IPS-NIHi7 (cell line): ENCODE measurements at regions not wholly inside any gene's neighbourhood (a gene's known extent, or its start where the extent isn't known, plus 50 kb on each side); places are given as distances from the start of the nearest gene placed in this dataset.
A peak's percentile ranks its signal among the peaks of the same experiment; 100 is the strongest.

Source experiments
- DNase-seq: peaks from one replicate; pipeline ENCODE4 v3.0.0; 2012; ENCODE audit warnings: mixed read lengths; ENCODE audit errors: extremely low spot score

DNA sequence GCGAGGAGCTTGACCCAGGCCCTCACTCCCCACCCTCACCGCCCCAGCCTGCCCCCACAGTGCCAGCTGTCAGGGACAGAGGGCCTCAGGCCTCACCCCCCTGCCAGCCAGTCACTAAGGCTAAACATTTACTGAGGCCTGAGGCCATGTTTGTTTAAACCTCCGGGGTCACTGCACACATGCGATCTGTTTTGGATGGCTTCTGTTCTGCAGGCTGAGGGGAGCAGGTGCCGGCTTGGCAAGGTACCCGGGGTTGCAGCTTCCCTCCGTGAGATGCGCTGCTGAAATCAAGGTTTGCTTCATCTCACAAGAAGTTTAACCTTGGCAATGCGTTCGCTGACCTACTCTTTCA lies 103.3 kb upstream of the BOD1 start:
- no peak for DNase-seq

DNA sequence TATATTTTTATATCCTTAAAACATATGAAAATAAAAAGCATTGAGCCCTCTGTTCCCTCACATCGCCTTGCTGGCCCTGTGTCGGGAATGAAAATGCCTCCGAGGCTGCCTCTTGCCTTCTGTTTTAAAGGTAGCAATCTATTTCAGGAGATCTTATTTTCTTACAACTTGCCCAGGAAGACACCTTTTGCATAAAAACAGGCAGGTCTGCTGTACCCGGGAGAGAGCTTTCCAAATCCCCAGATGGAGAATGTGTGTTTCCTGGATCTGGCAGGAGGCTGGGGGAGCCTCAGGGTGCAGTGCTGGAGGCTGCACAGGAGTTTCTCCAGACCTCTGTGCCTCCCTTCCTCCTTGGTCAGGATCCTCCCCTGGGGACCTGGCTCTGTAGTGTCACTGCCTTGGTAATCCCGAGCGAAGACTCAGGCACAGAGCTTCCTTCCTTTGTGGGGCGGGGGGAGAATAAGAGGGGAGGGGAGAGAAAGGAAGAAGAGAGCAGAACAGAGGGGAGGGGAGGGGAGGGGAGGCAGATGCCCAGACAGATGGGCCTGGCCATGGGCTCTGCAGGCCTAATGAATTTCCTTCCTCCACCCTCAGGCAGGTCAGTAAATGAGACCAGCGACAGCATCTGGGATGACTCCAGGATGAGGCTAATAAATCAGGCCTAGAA lies 104.0 kb upstream of the BOD1 start:
- DNase-seq, result no peak

- no peak for DNase-seq
These were observed 104.6 kb upstream of the BOD1 start for GRCh38 chr5:173720953-173721600.

DNA sequence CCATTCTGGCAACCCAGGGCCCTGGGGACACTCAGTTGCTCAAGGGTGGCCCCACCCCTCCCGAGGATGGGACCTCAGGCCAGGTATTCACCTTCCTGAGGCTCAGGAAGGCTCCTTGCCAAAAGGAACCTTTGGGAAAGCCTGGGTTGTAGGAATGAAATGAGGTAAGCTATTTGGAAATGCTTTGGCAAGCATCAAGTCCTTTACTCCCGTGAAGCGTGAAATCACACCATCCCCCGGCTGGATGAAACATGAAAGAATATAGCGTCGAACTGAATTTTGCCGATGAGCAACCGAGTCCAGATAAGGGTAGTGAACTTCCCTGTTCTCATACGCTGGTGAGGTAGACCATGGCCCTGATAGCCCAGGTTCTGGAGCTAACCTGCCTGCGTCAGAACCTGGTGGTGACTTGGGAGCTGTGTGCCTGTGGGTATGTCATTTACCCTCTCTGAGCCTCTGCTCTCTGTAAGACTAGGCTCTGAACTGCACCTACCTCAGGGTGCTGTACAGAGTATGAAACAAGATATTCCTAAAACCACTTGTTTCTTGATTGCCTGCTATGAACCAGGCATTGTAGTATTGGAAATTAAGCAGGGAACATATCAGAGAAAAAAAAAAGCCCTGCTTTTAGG lies 105.3 kb upstream of the BOD1 start:
- DNase-seq, result no peak

DNA sequence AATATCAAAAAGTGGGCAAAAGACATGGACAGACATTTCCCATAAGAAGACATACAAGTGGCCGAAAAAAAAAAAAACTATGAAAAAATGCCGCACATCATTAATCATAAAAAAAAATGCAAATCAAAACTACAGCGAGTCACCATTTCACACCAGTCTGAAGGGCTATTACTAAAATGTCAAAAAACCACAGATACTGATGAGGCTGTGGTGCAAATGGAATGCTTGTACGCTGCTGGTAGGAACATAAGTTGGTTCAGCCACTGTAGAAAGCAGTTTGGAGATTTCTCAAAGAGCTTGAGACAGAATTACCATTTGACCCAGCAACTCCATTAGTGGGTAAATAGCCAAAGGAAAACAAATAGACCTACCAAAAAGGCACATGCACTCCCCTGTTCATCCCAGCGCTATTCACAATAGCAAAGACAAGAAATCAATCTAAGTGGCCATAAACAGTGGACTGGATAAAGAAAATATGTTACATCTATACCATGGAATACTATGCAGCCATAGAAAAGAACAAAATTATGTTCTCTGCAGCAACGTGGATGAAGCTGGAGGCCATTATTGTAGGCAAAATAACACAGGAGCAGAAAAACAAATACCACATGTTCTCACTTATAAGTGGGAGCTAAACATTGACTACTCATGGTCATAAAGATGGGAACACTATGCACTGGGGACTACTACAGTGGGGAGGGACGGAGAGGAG lies 110.6 kb upstream of the BOD1 start:
- DNase-seq, result no peak

DNA sequence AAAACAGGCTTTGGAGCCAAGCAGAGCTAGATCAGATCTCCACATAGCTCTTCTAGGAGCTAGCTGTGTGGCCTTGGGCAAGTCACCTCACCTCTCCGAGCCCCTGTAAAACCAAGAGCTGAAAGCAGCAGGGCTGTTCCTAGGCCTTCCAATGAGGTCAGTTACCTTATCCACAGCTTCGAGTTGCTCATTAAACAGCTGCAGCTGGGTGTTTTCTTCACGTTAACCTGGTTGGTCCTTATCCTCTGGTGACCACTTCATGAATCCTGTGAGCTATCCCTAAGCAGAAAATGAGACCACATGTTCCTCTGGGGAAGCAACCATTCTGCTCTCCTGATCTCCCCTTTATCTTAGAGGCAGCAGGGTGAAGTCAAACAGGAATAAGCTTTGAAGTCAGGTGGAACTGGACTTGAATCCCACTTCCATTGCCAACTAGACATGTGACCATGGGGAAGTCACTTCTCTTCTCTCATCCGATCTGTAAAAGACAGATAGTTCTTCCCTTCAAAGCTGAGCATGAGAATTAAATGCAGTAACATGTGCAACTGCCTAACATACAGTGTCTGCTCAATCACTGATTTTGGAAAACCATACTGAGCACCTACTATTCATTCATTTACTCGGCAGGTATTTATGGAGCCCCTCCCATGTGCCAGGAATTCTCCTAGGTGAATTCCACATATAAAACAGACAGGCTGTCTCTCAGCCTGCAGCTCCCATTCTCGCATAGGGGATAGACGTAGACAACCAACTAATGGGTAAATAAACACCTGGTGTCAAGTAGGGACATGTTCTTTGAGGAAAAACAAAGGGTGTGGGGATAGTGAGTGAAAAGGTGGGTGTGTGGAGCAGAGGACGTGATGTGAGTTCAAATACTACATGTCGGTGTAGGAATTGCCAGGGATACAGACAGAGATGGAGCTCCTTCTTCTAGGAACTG lies 111.7 kb upstream of the BOD1 start:
- no peak for DNase-seq

DNA sequence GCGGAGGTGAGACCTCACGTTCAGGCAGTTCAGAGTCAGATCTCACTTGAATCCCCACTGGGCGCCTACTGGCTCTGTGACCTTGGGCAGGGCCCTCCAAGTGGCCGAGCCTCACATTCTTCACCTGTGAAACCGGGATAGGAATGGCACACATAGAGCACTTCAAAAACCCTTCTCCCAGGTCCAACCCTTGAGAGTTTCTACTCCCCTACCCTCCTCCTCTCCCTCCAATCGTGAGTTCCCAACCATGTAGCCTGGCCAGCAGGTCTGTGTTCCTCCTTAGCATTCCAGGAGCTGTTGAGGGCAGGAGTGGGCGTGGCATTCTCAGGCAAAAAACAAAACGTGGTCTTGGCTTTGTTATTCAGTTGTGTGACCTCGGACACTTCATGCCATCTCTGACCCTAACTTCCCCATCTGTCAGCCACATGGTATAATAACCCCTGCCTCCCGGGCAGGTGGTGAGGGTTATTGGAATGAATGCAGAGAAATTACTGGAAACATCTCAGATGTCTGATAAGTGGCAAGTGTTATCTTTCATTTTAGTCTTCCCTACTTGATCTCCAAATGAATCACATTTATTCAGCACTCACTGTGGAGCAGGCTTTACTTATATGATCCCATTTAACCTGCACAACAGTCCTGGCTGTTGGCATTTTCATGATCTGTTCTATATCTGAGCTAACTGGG lies 112.8 kb upstream of the BOD1 start:
- peak; percentile 42 for DNase-seq

DNA sequence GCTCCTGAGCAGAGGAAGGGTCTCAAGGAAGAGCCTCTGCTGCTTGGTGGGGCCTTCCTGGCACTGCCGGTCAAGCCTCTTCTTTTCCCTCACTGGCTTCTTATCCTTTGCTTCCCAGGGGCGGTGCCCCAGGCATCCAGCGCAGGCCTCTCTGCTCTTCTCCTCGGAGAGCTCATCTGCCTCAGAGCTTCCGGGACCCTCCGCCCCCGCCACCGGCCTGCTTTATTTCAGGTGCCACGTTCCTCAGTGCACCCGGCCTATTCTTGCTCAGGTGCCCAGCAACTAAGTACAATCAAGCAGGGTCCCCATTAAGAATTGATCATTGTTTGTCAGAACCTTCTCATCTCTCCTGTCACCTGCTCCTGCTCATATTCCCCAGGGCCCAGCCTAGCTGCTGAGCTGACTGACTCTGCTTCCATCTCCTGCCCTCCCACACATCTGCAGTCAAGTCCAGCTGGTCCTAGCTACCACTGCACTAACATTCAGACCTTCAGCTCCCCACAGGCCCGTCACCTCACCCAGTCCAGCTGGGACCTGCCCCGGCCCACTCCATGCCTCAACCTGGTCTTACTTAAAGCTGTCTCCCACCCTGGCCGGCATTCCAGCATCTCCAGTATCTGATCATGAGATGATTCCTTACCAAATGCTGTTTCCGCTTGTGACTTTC lies 114.3 kb upstream of the BOD1 start:
- DNase-seq, result no peak

GRCh38 chr5:173733021-173733420 lies 116.6 kb upstream of the BOD1 start:
- no peak for DNase-seq

GRCh38 chr5:173733425-173733824 lies 117.0 kb upstream of the BOD1 start:
- no peak for DNase-seq

DNA sequence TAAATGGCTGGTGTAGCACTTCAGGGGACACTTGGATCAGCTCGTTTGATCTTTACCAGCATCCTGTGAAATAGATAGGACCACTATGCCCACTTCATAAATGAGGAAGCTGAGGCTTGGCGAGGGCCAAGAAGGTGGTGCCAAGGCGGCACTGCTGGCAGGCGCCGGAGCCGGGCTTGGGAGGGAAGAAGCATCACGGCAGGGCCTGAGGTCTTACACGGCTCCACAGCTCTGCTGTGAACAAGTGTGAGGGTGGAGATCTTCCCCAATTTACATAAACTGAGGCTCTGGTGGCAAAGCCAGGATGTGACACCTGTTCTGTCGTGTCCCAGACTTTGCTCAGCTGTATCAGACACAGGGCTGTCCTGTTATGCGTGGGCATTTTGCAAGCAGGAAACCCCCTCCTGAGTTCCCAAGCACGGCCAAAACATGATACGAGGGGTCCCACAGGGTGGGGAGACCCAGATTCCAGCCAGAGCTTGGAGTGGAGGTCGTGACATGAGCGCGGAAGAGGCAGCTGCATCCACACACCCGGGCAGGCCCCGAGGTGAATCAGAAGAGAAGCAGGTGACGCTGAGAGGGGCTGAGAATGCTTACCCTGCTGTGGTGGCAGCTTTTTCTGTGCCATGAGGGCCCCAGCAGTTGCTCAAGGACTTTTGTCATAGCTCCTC lies 117.5 kb upstream of the BOD1 start:
- DNase-seq, result no peak

DNA sequence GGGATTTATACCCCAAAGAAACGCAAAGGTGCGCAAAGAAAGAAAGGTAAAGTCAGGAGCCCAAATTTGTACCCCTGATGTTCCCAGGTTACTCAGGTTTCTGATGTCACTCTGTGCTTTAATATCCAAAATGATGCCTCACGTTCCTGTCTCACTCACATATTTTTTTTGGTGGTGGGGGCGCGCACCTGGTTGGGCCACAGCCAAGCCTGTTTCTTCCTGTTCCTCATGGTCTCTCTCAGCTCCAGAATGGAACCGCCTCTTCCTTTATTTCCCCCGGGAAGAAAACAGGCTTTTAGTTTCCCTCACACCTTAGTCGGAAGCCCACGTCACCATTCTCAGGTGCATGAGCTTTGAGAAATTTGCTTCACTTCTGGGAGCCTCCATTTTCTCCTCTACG lies 118.3 kb upstream of the BOD1 start:
- no peak for DNase-seq

- DNase-seq, result no peak
These were observed 118.7 kb upstream of the BOD1 start for GRCh38 chr5:173735184-173735583.

- DNase-seq, result no peak
These were observed 119.2 kb upstream of the BOD1 start for GRCh38 chr5:173735691-173736090.

GRCh38 chr5:173736374-173736773 lies 119.9 kb upstream of the BOD1 start:
- DNase-seq, result no peak

GRCh38 chr5:173736923-173737412 lies 120.5 kb upstream of the BOD1 start:
- DNase-seq, result no peak

DNA sequence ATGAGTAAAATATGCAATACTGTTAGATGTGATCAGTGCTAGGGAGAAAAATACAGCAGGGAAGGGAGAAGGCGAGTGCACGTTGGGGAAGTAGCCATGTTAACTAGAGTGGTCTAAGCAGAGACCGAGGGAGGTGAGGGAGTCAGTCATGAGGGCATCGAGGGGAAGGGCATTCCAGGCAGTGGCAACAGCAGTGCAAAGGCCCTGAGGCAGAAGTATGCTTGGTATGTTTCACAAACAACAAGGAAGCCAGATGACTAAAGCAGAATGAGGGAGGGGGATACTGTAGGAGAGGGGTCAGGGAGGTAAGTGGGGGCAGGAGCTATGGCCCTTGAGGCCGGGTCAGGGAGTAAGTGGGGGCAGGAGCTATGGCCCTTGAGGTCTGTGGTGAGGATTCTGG lies 123.3 kb upstream of the BOD1 start:
- DNase-seq, result no peak

- DNase-seq, result no peak
These were observed 124.0 kb upstream of the BOD1 start for GRCh38 chr5:173740400-173740799.

DNA sequence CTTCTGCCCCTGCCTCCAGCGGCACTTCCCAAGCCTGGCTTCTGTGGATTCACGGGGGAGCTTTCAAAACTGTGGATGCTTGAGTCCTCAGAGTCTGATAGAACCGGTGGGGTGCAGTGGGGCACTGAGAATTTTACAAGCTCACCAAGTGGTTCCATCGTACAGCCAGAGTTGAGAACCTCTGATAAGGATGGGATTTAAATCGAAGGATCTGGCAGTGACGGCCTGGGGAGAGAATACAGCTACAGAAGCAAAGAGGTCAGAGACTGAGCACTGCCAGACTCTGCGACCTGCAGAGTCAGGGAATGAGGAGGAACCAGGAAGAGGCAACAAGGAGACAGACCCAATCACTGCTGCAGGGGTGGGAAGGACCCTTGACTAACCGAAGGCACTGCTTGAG lies 124.6 kb upstream of the BOD1 start:
- DNase-seq, result no peak
